Activated T-cell treated with anti-CD3 and anti-CD28 coated beads for 1 hour (primary cell): ENCODE measurements at regions not wholly inside any gene's neighbourhood (a gene's known extent, or its start where the extent isn't known, plus 50 kb on each side); places are given as distances from the start of the nearest gene placed in this dataset.

Source experiments
- DNase-seq: peaks from one replicate; pipeline ENCODE4 v3.0.0-alpha.2; 2020; ENCODE audit warnings: low read depth

GRCh38 chr1:234536741-234537140, 57.8 kb upstream of the TARBP1 start:
- no peak for DNase-seq

DNA sequence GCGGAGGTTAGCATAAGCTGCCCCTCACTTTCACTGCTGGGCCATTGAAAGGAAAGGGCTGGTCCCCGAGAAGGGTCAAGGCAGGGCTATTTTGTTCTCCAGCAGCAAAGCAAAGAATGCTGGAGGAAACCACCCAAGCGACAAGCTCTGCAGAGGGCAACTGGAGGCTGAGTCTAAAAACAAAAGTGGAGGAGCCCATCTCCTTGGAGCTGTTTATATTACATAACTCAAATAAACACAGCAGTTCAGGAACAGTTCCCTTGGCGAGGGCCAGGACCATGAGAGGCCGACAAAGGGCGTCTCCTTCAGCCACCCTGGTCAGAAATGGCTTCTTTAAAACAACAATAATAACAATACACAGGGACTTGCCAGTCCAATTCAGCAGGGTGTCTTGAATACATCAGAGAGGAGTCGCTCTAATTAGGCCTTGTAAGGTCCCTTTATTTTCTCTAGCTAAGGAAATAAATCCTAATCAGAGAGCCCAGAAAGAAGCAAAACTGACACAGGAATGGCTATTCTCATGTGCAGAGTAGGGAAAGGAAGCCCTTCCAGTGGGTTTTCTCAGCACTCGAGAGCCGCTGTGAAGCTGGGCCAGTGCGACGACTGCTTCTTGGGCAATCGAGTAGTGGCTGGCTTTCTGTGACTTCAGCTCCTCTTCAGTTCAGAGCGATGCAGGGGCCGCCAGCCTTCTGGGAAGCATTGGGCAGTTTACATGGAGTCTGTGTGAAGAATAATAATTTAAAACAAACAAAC, 57.0 kb upstream of the TARBP1 start:
- DNase-seq, result no peak

DNA sequence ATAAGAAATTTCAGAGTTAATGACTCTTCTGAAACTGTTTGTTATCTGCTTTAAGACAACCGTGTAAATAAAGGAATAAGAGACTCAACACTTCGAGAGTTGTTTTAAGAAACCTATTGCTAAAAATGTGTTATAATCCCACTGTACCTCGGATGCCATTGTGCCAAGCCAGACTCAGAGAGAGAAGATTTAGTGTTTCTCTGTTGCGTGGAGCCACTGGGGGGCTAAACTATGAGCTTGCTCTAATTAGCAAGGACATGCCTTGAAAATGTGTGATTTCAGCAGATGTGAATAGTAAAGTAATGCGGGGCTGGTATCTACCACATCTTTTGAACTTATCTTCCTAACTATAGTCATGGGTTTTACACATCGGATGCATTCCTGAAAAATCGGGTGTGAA, 56.2 kb upstream of the TARBP1 start:
- no peak for DNase-seq

GRCh38 chr1:234533975-234534876, 55.2 kb upstream of the TARBP1 start:
- DNase-seq, result no peak

DNA sequence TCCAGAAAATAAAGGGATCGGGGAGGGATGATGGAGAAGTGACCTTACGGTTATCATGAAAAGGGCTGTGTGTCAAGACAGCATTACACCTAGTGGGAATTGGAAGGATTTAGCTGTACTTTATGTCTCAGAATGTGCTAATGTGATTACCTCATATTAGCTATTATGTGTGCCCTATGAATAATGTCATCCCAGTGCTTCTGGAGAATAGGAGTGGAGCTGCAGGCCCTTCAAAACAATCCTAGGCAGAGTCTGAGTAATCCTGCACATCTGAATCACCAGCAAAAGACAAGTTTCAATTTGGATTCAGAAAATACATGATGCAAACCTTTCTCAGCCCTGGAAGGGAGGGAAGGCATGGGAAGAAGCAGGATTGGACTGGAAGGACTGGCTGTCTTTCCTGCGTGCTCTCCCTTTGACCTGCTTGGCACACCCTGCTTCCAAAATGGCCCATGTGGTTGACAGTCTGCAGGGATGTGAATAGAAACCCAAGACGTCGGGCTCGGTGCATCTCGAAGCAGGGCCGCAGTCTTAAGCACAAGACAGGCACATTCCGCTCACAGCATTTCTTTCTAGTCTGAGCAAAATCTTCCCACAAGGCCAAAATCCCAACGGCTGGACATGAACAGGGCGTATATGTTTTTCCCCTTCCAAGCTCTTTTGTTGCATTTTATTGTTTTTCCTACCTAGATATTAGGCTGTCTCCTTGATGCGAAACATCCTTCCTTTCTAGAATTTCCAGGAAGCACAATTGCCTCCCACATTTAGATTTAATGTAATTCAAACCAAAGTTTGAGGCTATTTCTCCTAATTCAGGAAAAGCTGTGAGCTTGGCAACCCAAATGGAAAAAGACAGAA, 54.3 kb upstream of the TARBP1 start:
- no peak for DNase-seq

DNA sequence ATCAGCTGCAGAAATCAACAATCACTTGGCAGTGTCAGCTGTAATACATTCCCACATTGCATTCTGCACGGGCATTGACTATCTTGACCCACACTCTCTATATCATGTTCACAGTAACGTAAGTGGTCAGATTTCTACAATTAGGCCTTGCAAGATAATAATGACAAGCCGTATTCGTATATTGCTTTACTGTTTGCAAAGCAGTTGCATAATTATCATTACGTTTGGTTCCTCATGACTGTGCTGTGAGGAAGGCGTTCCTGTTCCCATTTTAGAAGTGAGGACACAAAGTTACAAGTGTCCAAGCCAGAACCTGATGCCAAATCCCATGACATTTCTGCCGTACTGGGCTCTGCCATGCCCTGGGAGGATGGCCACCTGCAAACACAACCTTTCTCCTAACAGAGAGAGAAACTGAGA, 53.5 kb upstream of the TARBP1 start:
- no peak for DNase-seq

GRCh38 chr1:234531151-234531635, 52.2 kb upstream of the TARBP1 start:
- no peak for DNase-seq

- DNase-seq, result no peak
Observed at GRCh38 chr1:234530672-234531071, 51.7 kb upstream of the TARBP1 start.

DNA sequence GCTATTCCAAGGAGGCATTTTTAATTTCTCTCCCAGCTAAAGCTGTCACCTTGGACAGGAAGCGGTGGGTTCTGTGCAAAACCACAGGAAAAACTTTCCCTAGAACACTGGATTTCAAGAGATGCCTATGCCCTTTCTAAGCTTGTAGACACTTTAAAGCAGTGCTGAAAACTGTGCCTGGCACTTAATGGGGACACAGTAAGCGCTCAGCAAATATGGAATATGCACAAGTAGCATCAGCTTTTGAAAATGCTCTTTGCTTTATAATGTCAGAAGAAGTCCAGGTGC, 50.9 kb upstream of the TARBP1 start:
- no peak for DNase-seq

DNA sequence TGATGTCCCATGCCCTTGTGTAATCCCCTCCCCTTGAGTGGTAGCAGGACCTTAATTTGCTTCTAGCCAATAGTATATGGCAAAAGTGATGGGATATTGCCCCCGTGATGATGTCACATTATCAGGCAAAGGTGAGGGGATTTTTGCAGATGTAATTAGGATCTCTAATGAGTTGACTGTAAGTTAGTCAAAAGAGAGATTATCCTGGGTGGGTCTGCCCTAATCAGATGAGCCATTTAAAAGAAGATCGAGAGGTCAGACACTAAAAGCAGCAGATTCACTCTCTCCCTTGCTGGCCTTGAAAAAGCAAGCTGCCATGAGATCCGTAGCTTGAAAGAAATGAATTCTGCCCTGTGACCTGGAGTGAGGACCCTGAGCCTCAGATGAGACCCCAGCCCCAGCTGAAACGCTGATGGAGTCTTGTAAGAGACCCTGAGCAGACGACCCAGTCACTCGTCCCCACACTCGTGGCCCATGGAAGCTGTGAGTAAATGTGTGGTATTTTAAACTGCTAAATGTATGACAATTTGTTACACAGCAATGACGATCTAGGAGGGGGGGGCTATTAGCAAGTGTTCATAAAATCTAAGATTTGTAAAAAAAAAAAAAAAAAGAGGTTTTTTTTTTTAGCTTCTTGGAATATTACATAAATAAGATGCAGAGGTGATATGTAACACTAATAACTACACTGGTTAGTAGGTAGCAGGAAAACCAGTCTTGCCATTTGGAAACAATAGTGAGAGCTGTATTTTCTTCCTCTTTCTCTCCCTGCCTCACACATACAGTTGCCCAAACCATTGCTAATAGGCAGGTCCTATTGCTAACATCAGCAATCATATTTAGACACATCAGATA, 50.3 kb upstream of the TARBP1 start:
- no peak for DNase-seq
